HG02623 (cell line): ENCODE measurements at regions not wholly inside any gene's neighbourhood (a gene's known extent, or its start where the extent isn't known, plus 50 kb on each side); places are given as distances from the start of the nearest gene placed in this dataset.
"Not testable (repeated sequence)": the region's sequence is repeated elsewhere in the genome, so short reads cannot be mapped to it uniquely, and the experiment has no call there.

Experiments
- ATAC-seq: cut with Tn5 transposase; IDR thresholded peaks from one replicate; pipeline ENCODE4 v1.9.1; 2021; ENCODE audit warnings: moderate library complexity; ENCODE audit not compliant: unreplicated experiment

- no peak for ATAC-seq
Observed at GRCh38 chr12:127600211-127600610, 666.8 kb upstream of the TMEM132C start.

- no peak for ATAC-seq
Observed at GRCh38 chr12:127606476-127607015, 660.4 kb upstream of the TMEM132C start.

- no peak for ATAC-seq
Observed at GRCh38 chr12:127607146-127607725, 659.7 kb upstream of the TMEM132C start.

GRCh38 chr12:127608359-127608758 lies 658.6 kb upstream of the TMEM132C start:
- ATAC-seq, result not testable (repeated sequence)

- ATAC-seq, result no peak
Observed at GRCh38 chr12:127613056-127613455, 653.9 kb upstream of the TMEM132C start.

GRCh38 chr12:127619869-127620734 lies 646.9 kb upstream of the TMEM132C start:
- no peak for ATAC-seq

- no peak for ATAC-seq
Observed at GRCh38 chr12:127620735-127621355, 646.1 kb upstream of the TMEM132C start.

- no peak for ATAC-seq
Observed at GRCh38 chr12:127621366-127621765, 645.6 kb upstream of the TMEM132C start.

GRCh38 chr12:127623362-127623761 lies 643.6 kb upstream of the TMEM132C start:
- no peak for ATAC-seq

- ATAC-seq, result no peak
Observed at GRCh38 chr12:127625176-127625771, 641.7 kb upstream of the TMEM132C start.

GRCh38 chr12:127628645-127629044 lies 638.3 kb upstream of the TMEM132C start:
- no peak for ATAC-seq

GRCh38 chr12:127629066-127629820 lies 637.7 kb upstream of the TMEM132C start:
- no peak for ATAC-seq

GRCh38 chr12:127632461-127632860 lies 634.5 kb upstream of the TMEM132C start:
- no peak for ATAC-seq

GRCh38 chr12:127635838-127636237 lies 631.1 kb upstream of the TMEM132C start:
- ATAC-seq, result no peak

- no peak for ATAC-seq
Observed at GRCh38 chr12:127636882-127637281, 630.1 kb upstream of the TMEM132C start.

GRCh38 chr12:127640181-127640886 lies 626.6 kb upstream of the TMEM132C start:
- ATAC-seq, result no peak

- no peak for ATAC-seq
Observed at GRCh38 chr12:127642208-127642607, 624.8 kb upstream of the TMEM132C start.

GRCh38 chr12:127648321-127648720 lies 618.6 kb upstream of the TMEM132C start:
- no peak for ATAC-seq

- ATAC-seq, result no peak
Observed at GRCh38 chr12:127649961-127650360, 617.0 kb upstream of the TMEM132C start.

GRCh38 chr12:127650626-127651025 lies 616.3 kb upstream of the TMEM132C start:
- ATAC-seq, result no peak
